ENCODE measurements at regions not wholly inside any gene's neighbourhood (a gene's known extent, or its start where the extent isn't known, plus 50 kb on each side); places are given as distances from the start of the nearest gene placed in this dataset.
A peak's percentile ranks its signal among the peaks of the same experiment; 100 is the strongest.

GRCh38 chr16:13571036-13571435 is 348.9 kb upstream of the ERCC4 start:
- H3K4me2 ChIP-seq: no peak overlapping the region
- peak overlapping the region; percentile 49 for H3K27ac ChIP-seq
- TF ChIP-seq EZH2 (IDR thresholded peaks at IDR 0.05; ENCODE audit: borderline replicate concordance): no peak
- no peak for TF ChIP-seq CTCF (IDR thresholded peaks at IDR 0.05; ENCODE audit: poor library complexity)
- TF ChIP-seq EZH2phosphoT487 (IDR thresholded peaks at IDR 0.05; ENCODE audit: low read depth, severe bottlenecking, unreplicated experiment): no peak
- WGBS (ENCODE audit: low lambda C conversion rate, missing lambda C conversion rate): 70% methylated on average over 7 of the region's 7 CpGs
- no peaks in the 10 kb centered on the region for H3K79me2 ChIP-seq
- H3K9me3 ChIP-seq (ENCODE audit: low read depth): no peaks in the 10 kb centered on the region
- no peak overlapping the region for H3K4me3 ChIP-seq
- peak; percentile 16 for DNase-seq (ENCODE audit: low spot score)
- H4K20me1 ChIP-seq (ENCODE audit: insufficient read depth, poor library complexity, severe bottlenecking): no peaks in the 10 kb centered on the region
- no peak overlapping the region for H2AFZ ChIP-seq
- H3K27me3 ChIP-seq: no peaks in the 10 kb centered on the region
- H3K36me3 ChIP-seq (replicated peaks; ENCODE audit: insufficient read depth, low read depth): no peaks in the 10 kb centered on the region
- peaks cover 10% of the 10 kb centered on the region for H3K4me1 ChIP-seq (ENCODE audit: insufficient read depth)
- no peaks in the 10 kb centered on the region for H3K9me2 ChIP-seq (replicated peaks; ENCODE audit: insufficient read depth)

DNA sequence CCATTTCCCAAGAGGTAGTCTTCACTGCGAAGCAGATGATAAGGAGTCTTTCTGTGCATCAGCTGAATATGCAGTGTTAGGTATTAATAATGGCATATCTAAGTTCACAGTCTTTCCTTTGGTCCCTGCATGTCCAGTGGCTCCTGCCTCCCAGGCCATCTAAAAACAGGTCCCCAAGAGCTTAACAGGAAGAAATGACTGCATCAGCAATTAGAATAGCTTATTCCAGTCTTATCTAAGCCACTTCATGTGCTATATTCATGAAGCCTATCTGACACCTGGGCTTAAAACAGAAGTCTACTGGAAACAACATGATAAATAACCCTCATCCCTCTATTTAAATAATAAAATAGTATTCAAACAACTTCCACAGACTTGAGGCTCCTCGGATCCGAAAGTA is 346.1 kb upstream of the ERCC4 start:
- 81% methylated on average over 3 of the region's 3 CpGs for WGBS (ENCODE audit: low lambda C conversion rate, missing lambda C conversion rate)
- Histone ChIP-seq H4K20me1 (ENCODE audit: insufficient read depth, poor library complexity, severe bottlenecking) (no peaks in the 10 kb centered on the region), H3K27me3 (no peaks in the 10 kb centered on the region), H3K27ac (no peak overlapping the region), H3K4me1 (ENCODE audit: insufficient read depth) (peaks cover 10% of the 10 kb centered on the region), H3K36me3 (replicated peaks; ENCODE audit: insufficient read depth, low read depth) (no peaks in the 10 kb centered on the region), H3K4me3 (no peak overlapping the region), H3K4me2 (no peak overlapping the region), H3K9me3 (ENCODE audit: low read depth) (peaks cover 3% of the 10 kb centered on the region), H3K9me2 (replicated peaks; ENCODE audit: insufficient read depth) (no peaks in the 10 kb centered on the region), H3K79me2 (no peaks in the 10 kb centered on the region), H2AFZ (no peak overlapping the region)
- DNase-seq (ENCODE audit: low spot score): no peak
- TF ChIP-seq EZH2phosphoT487 (IDR thresholded peaks at IDR 0.05; ENCODE audit: low read depth, severe bottlenecking, unreplicated experiment) (no peak), CTCF (IDR thresholded peaks at IDR 0.05; ENCODE audit: poor library complexity) (no peak), EZH2 (IDR thresholded peaks at IDR 0.05; ENCODE audit: borderline replicate concordance) (no peak)

DNA sequence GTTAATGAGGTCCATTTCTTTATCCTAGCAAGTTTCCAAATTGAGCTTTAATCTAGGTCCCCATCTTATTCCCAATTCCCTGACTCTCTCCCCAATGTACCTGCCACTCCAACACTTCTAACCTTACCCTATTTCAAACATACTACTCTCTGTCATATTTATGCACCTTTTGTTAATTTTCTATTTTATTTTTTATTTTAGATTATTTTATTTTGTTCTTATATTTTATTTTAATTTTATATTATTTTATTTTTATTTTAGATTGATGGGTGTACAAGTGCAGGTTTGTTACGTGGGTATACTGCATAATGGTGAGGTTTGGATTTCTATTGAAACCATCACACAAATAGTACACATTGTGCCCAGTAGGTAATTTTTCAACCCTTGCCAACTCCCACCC is 333.9 kb upstream of the ERCC4 start:
- Histone ChIP-seq H3K36me3 (replicated peaks; ENCODE audit: insufficient read depth, low read depth) (no peaks in the 10 kb centered on the region), H3K27me3 (no peaks in the 10 kb centered on the region), H3K4me3 (no peak overlapping the region), H3K9me3 (ENCODE audit: low read depth) (no peaks in the 10 kb centered on the region), H3K27ac (no peak overlapping the region), H3K79me2 (no peaks in the 10 kb centered on the region), H3K4me2 (no peak overlapping the region), H4K20me1 (ENCODE audit: insufficient read depth, poor library complexity, severe bottlenecking) (no peaks in the 10 kb centered on the region), H3K4me1 (ENCODE audit: insufficient read depth) (no peaks in the 10 kb centered on the region), H2AFZ (no peak overlapping the region), H3K9me2 (replicated peaks; ENCODE audit: insufficient read depth) (no peaks in the 10 kb centered on the region)
- WGBS (ENCODE audit: low lambda C conversion rate, missing lambda C conversion rate): 81% methylated on average over 1 of the region's 1 CpG
- no peak for DNase-seq (ENCODE audit: low spot score)
- TF ChIP-seq CTCF (IDR thresholded peaks at IDR 0.05; ENCODE audit: poor library complexity): no peak
- no peak for TF ChIP-seq EZH2 (IDR thresholded peaks at IDR 0.05; ENCODE audit: borderline replicate concordance)
- TF ChIP-seq EZH2phosphoT487 (IDR thresholded peaks at IDR 0.05; ENCODE audit: low read depth, severe bottlenecking, unreplicated experiment): no peak

GRCh38 chr16:13587181-13587580 is 332.8 kb upstream of the ERCC4 start:
- H3K4me3 ChIP-seq: no peak overlapping the region
- H3K4me2 ChIP-seq: no peak overlapping the region
- no peak for DNase-seq (ENCODE audit: low spot score)
- no peaks in the 10 kb centered on the region for H4K20me1 ChIP-seq (ENCODE audit: insufficient read depth, poor library complexity, severe bottlenecking)
- no peaks in the 10 kb centered on the region for H3K9me3 ChIP-seq (ENCODE audit: low read depth)
- H3K27ac ChIP-seq: no peak overlapping the region
- no peaks in the 10 kb centered on the region for H3K36me3 ChIP-seq (replicated peaks; ENCODE audit: insufficient read depth, low read depth)
- H3K4me1 ChIP-seq (ENCODE audit: insufficient read depth): no peaks in the 10 kb centered on the region
- no peaks in the 10 kb centered on the region for H3K9me2 ChIP-seq (replicated peaks; ENCODE audit: insufficient read depth)
- TF ChIP-seq CTCF (IDR thresholded peaks at IDR 0.05; ENCODE audit: poor library complexity): no peak
- no peak for TF ChIP-seq EZH2phosphoT487 (IDR thresholded peaks at IDR 0.05; ENCODE audit: low read depth, severe bottlenecking, unreplicated experiment)
- no peak for TF ChIP-seq EZH2 (IDR thresholded peaks at IDR 0.05; ENCODE audit: borderline replicate concordance)
- no peaks in the 10 kb centered on the region for H3K27me3 ChIP-seq
- WGBS (ENCODE audit: low lambda C conversion rate, missing lambda C conversion rate): 78% methylated on average over 1 of the region's 1 CpG
- no peaks in the 10 kb centered on the region for H3K79me2 ChIP-seq
- H2AFZ ChIP-seq: no peak overlapping the region

All from hepatocyte (in vitro differentiated cells).